Epithelial cell of prostate (primary cell): ENCODE measurements at regions not wholly inside any gene's neighbourhood (a gene's known extent, or its start where the extent isn't known, plus 50 kb on each side); places are given as distances from the start of the nearest gene placed in this dataset.
"Not testable (repeated sequence)": the region's sequence is repeated elsewhere in the genome, so short reads cannot be mapped to it uniquely, and the experiment has no call there.

Source experiments
- DNase-seq: peaks from one replicate; pipeline ENCODE4 v3.0.0-alpha.2; 2011; ENCODE audit warnings: low read depth, low spot score
- H3K27ac ChIP-seq: fragments of 450-650 bp; 2 replicates; pipeline ENCODE4 v1.5.1; 2017; ENCODE audit warnings: mild to moderate bottlenecking

GRCh38 chr14:106216679-106217078, 690.3 kb downstream of the TMEM121 start:
- H3K27ac ChIP-seq: no peak overlapping the region
- no peak for DNase-seq

- no peak for DNase-seq
These were observed 691.8 kb downstream of the TMEM121 start for GRCh38 chr14:106218174-106218573.

GRCh38 chr14:106222311-106222710, 695.9 kb downstream of the TMEM121 start:
- no peak overlapping the region for H3K27ac ChIP-seq
- DNase-seq: no peak

More at GRCh38 chr14:106218174-106218573, 691.8 kb downstream of the TMEM121 start:
- H3K27ac ChIP-seq: no peak overlapping the region

- no peak overlapping the region for H3K27ac ChIP-seq
- DNase-seq: no peak
These were observed 696.3 kb downstream of the TMEM121 start for GRCh38 chr14:106222731-106223130.

GRCh38 chr14:106227793-106228192, 701.4 kb downstream of the TMEM121 start:
- DNase-seq: no peak
- H3K27ac ChIP-seq: no peak overlapping the region

GRCh38 chr14:106228541-106229158, 702.3 kb downstream of the TMEM121 start:
- no peak overlapping the region for H3K27ac ChIP-seq
- no peak for DNase-seq

- no peak for DNase-seq
- no peak overlapping the region for H3K27ac ChIP-seq
These were observed 703.7 kb downstream of the TMEM121 start for GRCh38 chr14:106230071-106230470.

- H3K27ac ChIP-seq, DNase-seq: not testable (repeated sequence)
These were observed 706.8 kb downstream of the TMEM121 start for GRCh38 chr14:106233191-106233590.

GRCh38 chr14:106234525-106235254, 708.3 kb downstream of the TMEM121 start:
- not testable (repeated sequence) for DNase-seq, H3K27ac ChIP-seq

GRCh38 chr14:106235356-106236159, 709.2 kb downstream of the TMEM121 start:
- no peak overlapping the region for H3K27ac ChIP-seq
- no peak for DNase-seq

- no peak overlapping the region for H3K27ac ChIP-seq
- no peak for DNase-seq
These were observed 722.2 kb downstream of the TMEM121 start for GRCh38 chr14:106248321-106249192.

- not testable (repeated sequence) for DNase-seq, H3K27ac ChIP-seq
These were observed 727.6 kb downstream of the TMEM121 start for GRCh38 chr14:106253995-106254394.

GRCh38 chr14:106257569-106257994, 731.2 kb downstream of the TMEM121 start:
- not testable (repeated sequence) for H3K27ac ChIP-seq, DNase-seq

GRCh38 chr14:106268013-106268727, 741.8 kb downstream of the TMEM121 start:
- H3K27ac ChIP-seq: no peak overlapping the region
- no peak for DNase-seq

- no peak for DNase-seq
- H3K27ac ChIP-seq: no peak overlapping the region
These were observed 742.6 kb downstream of the TMEM121 start for GRCh38 chr14:106269029-106269428.

- no peak for DNase-seq
- no peak overlapping the region for H3K27ac ChIP-seq
These were observed 743.2 kb downstream of the TMEM121 start for GRCh38 chr14:106269451-106270204.

- DNase-seq, H3K27ac ChIP-seq: not testable (repeated sequence)
These were observed 744.2 kb downstream of the TMEM121 start for GRCh38 chr14:106270476-106271121.
